H9 (cell line): ENCODE measurements at regions not wholly inside any gene's neighbourhood (a gene's known extent, or its start where the extent isn't known, plus 50 kb on each side); places are given as distances from the start of the nearest gene placed in this dataset.

ENCODE experiments used
- DNase-seq: peaks from one replicate; pipeline ENCODE4 v3.0.0-alpha.2; 2017
- H2AFZ ChIP-seq: one replicate; pipeline ENCODE4 v1.6.1; 2013; ENCODE audit warnings: mild to moderate bottlenecking, low read length, control low read depth, moderate library complexity
- H2AK5ac ChIP-seq: 2 replicates; pipeline ENCODE4 v1.6.1; 2013; ENCODE audit warnings: low read length, control low read depth, mixed read lengths; ENCODE audit not compliant: insufficient read length
- H2BK120ac ChIP-seq: one replicate; pipeline ENCODE4 v1.6.1; 2013; ENCODE audit warnings: low read depth, mild to moderate bottlenecking, low read length, control low read depth, inconsistent platforms; ENCODE audit not compliant: poor library complexity, severe bottlenecking
- H2BK12ac ChIP-seq: 2 replicates; pipeline ENCODE4 v1.6.1; 2013; ENCODE audit warnings: low read length, control low read depth, mixed read lengths, low read depth; ENCODE audit not compliant: insufficient read length
- H2BK15ac ChIP-seq: 2 replicates; pipeline ENCODE4 v1.6.1; 2013; ENCODE audit warnings: low read depth, low read length, control low read depth
- H2BK20ac ChIP-seq: one replicate; pipeline ENCODE4 v1.6.1; 2013; ENCODE audit warnings: low read depth, mild to moderate bottlenecking, low read length, control low read depth, inconsistent platforms; ENCODE audit not compliant: poor library complexity, severe bottlenecking
- H2BK5ac ChIP-seq: 2 replicates; pipeline ENCODE4 v1.6.1; 2013; ENCODE audit warnings: low read length, control low read depth, mixed read lengths; ENCODE audit not compliant: insufficient read length
- H3K14ac ChIP-seq: 2 replicates; pipeline ENCODE4 v1.6.1; 2013; ENCODE audit warnings: low read length, control low read depth; ENCODE audit not compliant: insufficient read depth
- H3K18ac ChIP-seq: 2 replicates; pipeline ENCODE4 v1.6.1; 2013; ENCODE audit warnings: low read depth, mild to moderate bottlenecking, mixed read lengths, low read length, control low read depth; ENCODE audit not compliant: insufficient read length
- H3K23ac ChIP-seq: 2 replicates; pipeline ENCODE4 v1.6.1; 2013; ENCODE audit warnings: low read length, control low read depth, mixed read lengths, low read depth; ENCODE audit not compliant: insufficient read length
- H3K23me2 ChIP-seq: 2 replicates; pipeline ENCODE4 v1.6.1; 2013; ENCODE audit warnings: low read depth, mild to moderate bottlenecking, mixed read lengths, low read length, control low read depth; ENCODE audit not compliant: insufficient read length, poor library complexity, severe bottlenecking
- H3K27ac ChIP-seq: 2 replicates; pipeline ENCODE4 v1.5.1; 2013; ENCODE audit warnings: low read length, control low read depth, mixed read lengths, low read depth; ENCODE audit not compliant: insufficient read length
- H3K27me3 ChIP-seq: 2 replicates; pipeline ENCODE4 v1.6.1; 2013; ENCODE audit warnings: low read length, control low read depth, inconsistent platforms; ENCODE audit not compliant: insufficient read depth
- H3K4ac ChIP-seq: 2 replicates; pipeline ENCODE4 v1.6.1; 2013; ENCODE audit warnings: low read depth, mild to moderate bottlenecking, control low read depth, inconsistent platforms, low read length, moderate library complexity
- H3K4me1 ChIP-seq: 2 replicates; pipeline ENCODE4 v1.6.1; 2013; ENCODE audit warnings: low read length, control low read depth, inconsistent platforms; ENCODE audit not compliant: insufficient read depth
- H3K4me2 ChIP-seq: 2 replicates; pipeline ENCODE4 v1.6.1; 2013; ENCODE audit warnings: low read length, control low read depth, mixed read lengths; ENCODE audit not compliant: insufficient read length, insufficient read depth
- H3K56ac ChIP-seq: 2 replicates; pipeline ENCODE4 v1.6.1; 2013; ENCODE audit warnings: low read depth, mild to moderate bottlenecking, mixed read lengths, low read length, control low read depth; ENCODE audit not compliant: insufficient read length
- H3K79me1 ChIP-seq: 2 replicates; pipeline ENCODE4 v1.6.1; 2013; ENCODE audit warnings: low read depth, mild to moderate bottlenecking, moderate library complexity, low read length, control low read depth, inconsistent platforms; ENCODE audit not compliant: insufficient read depth, poor library complexity, severe bottlenecking
- H3K79me2 ChIP-seq: 2 replicates; pipeline ENCODE4 v1.6.1; 2013; ENCODE audit warnings: low read length, control low read depth, inconsistent platforms; ENCODE audit not compliant: insufficient read depth
- H3K9ac ChIP-seq: 2 replicates; pipeline ENCODE4 v1.6.1; 2013; ENCODE audit warnings: low read length, control low read depth, mixed read lengths; ENCODE audit not compliant: insufficient read length; ENCODE audit errors: extremely low read depth
- H3K9me3 ChIP-seq: one replicate; pipeline ENCODE4 v1.6.1; 2013; ENCODE audit warnings: low read depth, low read length, inconsistent platforms; ENCODE audit not compliant: control insufficient read depth
- H3T11ph ChIP-seq: one replicate; pipeline ENCODE4 v1.6.1; 2013; ENCODE audit warnings: mild to moderate bottlenecking, low read length, control low read depth, inconsistent platforms
- H4K20me1 ChIP-seq: one replicate; pipeline ENCODE4 v1.6.1; 2013; ENCODE audit not compliant: control insufficient read depth, insufficient read length, insufficient read depth
- H4K5ac ChIP-seq: 2 replicates; pipeline ENCODE4 v1.6.1; 2013; ENCODE audit warnings: low read depth, mild to moderate bottlenecking, mixed read lengths, low read length, control low read depth; ENCODE audit not compliant: insufficient read length
- H4K8ac ChIP-seq: replicated peaks from 2 replicates; pipeline ENCODE4 v1.6.1; 2013; ENCODE audit warnings: low read length, control low read depth, mixed read lengths, low read depth; ENCODE audit not compliant: insufficient read length
- H4K91ac ChIP-seq: 2 replicates; pipeline ENCODE4 v1.6.1; 2013; ENCODE audit warnings: low read depth, mild to moderate bottlenecking, moderate library complexity, mixed read lengths, low read length, control low read depth; ENCODE audit not compliant: insufficient read length
- H3K27ac Mint-ChIP-seq, 3 experiments: 2 replicates in 2 of 3; 3 replicates in 1 of 3; pipeline ENCODE4 v1.8.0; 2020 to 2021; ENCODE audit warnings: mixed read lengths in 3 of 3, mild to moderate bottlenecking in 1 of 3, moderate library complexity in 1 of 3
- H3K27me3 Mint-ChIP-seq: 2 replicates; pipeline ENCODE4 v1.8.0; 2021; ENCODE audit warnings: low read depth, mild to moderate bottlenecking, moderate library complexity, mixed read lengths
- H3K36me3 Mint-ChIP-seq, 3 experiments: 2 replicates in 2 of 3; 3 replicates in 1 of 3; pipeline ENCODE4 v1.8.0; 2020 to 2021; ENCODE audit warnings: low read depth in 3 of 3, mixed read lengths in 3 of 3; ENCODE audit not compliant: insufficient read depth in 1 of 3
- H3K4me1 Mint-ChIP-seq, 2 experiments: 2 replicates each; pipeline ENCODE4 v1.8.0; 2020; ENCODE audit warnings: mixed read lengths in 2 of 2
- H3K4me3 Mint-ChIP-seq, 2 experiments: 2 replicates in 1 of 2; 3 replicates in 1 of 2; pipeline ENCODE4 v1.8.0; 2020 to 2021; ENCODE audit warnings: mild to moderate bottlenecking in 2 of 2, mixed read lengths in 2 of 2, moderate library complexity in 1 of 2
- H3K9me3 Mint-ChIP-seq, 2 experiments: 2 replicates in 1 of 2; 3 replicates in 1 of 2; pipeline ENCODE4 v1.8.0; 2020; ENCODE audit warnings: mild to moderate bottlenecking in 2 of 2, mixed read lengths in 2 of 2, moderate library complexity in 1 of 2
- WGBS: extraction: QIAGEN DNeasy Blood & Tissue Kit; methylation state at CpG from one replicate; pipeline ENCODE4 v1.1.7; 2013; ENCODE audit warnings: missing lambda C conversion rate, low lambda C conversion rate, mixed read lengths; ENCODE audit not compliant: insufficient read length; ENCODE audit errors: extremely low coverage; 5-methylcytosine and 5-hydroxymethylcytosine counted together
- TF ChIP-seq, protein P1 (sequence below): fragments of 200-600 bp; sonication (generic); conservative IDR thresholded peaks from 3 replicates; pipeline ENCODE4 v1.8.0; 2021; ENCODE audit warnings: antibody characterized with exemption, mild to moderate bottlenecking

GRCh38 chr13:39955560-39955959 is 300.1 kb downstream of the COG6 start:
- Histone ChIP-seq H3K9ac (no peak overlapping the region), H3K23ac (no peak overlapping the region), H3K18ac (no peak overlapping the region), H3K23me2 (no peaks in the 10 kb centered on the region), H2BK120ac (no peak overlapping the region), H4K8ac (no peak overlapping the region), H4K5ac (no peak overlapping the region), H3K4me2 (no peak overlapping the region), H2BK15ac (no peak overlapping the region), H2AFZ (no peak overlapping the region), H2AK5ac (no peak overlapping the region), H3K14ac (no peak overlapping the region), H3K27me3 (no peaks in the 10 kb centered on the region), H4K91ac (no peak overlapping the region), H3K4me1 (no peaks in the 10 kb centered on the region; the same call in 1 of the 2 replicates), H3K79me1 (no peaks in the 10 kb centered on the region), H2BK20ac (no peak overlapping the region), H3K27ac (no peak overlapping the region), H3K9me3 (no peaks in the 10 kb centered on the region), H3K79me2 (no peaks in the 10 kb centered on the region), H3K4ac (no peak overlapping the region), H3K56ac (no peak overlapping the region), H2BK12ac (no peak overlapping the region), H4K20me1 (no peaks in the 10 kb centered on the region), H3T11ph (no peak overlapping the region), H2BK5ac (no peak overlapping the region)
- no peak for DNase-seq
- Mint-ChIP-seq H3K9me3 (no peaks in the 10 kb centered on the region), H3K27me3 (no peaks in the 10 kb centered on the region), H3K4me3 (no peak overlapping the region), H3K36me3 (no peaks in the 10 kb centered on the region), H3K27ac (no peak overlapping the region), H3K4me1 (peaks cover 6 to 7% of the 10 kb centered on the region in 2 experiments)
- TF ChIP-seq, protein P1, sequence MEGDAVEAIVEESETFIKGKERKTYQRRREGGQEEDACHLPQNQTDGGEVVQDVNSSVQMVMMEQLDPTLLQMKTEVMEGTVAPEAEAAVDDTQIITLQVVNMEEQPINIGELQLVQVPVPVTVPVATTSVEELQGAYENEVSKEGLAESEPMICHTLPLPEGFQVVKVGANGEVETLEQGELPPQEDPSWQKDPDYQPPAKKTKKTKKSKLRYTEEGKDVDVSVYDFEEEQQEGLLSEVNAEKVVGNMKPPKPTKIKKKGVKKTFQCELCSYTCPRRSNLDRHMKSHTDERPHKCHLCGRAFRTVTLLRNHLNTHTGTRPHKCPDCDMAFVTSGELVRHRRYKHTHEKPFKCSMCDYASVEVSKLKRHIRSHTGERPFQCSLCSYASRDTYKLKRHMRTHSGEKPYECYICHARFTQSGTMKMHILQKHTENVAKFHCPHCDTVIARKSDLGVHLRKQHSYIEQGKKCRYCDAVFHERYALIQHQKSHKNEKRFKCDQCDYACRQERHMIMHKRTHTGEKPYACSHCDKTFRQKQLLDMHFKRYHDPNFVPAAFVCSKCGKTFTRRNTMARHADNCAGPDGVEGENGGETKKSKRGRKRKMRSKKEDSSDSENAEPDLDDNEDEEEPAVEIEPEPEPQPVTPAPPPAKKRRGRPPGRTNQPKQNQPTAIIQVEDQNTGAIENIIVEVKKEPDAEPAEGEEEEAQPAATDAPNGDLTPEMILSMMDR: no peak
- no CpG with 5 or more reads among the region's 1 CpG for WGBS
